ENCODE measurements at regions not wholly inside any gene's neighbourhood (a gene's known extent, or its start where the extent isn't known, plus 50 kb on each side); places are given as distances from the start of the nearest gene placed in this dataset.
A peak's percentile ranks its signal among the peaks of the same experiment; 100 is the strongest.

DNA sequence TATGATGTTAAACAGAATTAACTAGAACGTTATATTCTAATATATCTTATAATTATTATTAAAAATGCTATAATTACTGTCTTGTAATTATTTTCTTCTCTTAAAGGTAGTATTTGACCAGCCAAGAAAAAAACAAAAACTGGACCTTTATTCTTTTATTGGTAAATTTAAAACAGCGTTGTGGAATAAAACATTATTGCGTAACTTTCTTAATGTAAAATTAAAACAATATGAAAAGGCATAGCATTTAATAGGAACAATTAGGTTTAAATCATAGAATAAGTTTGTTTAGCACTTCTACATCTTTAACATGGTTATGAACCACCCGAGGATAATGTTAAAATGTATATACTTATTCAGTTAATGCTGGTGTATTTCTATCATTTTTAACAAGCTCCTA lies 574.5 kb upstream of the CDH18 start:
- DNase-seq (ENCODE audit: low read depth, low spot score), result no peak

DNA sequence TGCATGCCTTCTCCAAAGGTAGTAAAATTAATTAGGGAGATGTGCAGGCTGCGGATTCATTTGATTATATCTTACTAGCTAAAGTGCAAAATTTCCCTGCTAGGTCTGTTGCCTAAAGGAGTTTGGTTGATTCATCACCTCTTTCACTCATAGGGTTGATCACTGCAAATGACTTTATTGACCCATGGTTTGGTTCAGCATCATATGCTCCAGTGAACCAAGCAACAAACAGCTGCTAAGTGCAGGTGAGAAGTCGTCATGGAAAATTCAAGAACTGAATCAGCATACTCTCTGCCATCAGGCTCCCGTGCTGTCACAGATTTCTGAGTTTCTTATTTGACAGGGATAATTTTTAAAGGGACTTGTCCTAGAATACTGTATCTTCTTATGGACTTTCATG lies 571.8 kb upstream of the CDH18 start:
- no peak for DNase-seq (ENCODE audit: low read depth, low spot score)

DNA sequence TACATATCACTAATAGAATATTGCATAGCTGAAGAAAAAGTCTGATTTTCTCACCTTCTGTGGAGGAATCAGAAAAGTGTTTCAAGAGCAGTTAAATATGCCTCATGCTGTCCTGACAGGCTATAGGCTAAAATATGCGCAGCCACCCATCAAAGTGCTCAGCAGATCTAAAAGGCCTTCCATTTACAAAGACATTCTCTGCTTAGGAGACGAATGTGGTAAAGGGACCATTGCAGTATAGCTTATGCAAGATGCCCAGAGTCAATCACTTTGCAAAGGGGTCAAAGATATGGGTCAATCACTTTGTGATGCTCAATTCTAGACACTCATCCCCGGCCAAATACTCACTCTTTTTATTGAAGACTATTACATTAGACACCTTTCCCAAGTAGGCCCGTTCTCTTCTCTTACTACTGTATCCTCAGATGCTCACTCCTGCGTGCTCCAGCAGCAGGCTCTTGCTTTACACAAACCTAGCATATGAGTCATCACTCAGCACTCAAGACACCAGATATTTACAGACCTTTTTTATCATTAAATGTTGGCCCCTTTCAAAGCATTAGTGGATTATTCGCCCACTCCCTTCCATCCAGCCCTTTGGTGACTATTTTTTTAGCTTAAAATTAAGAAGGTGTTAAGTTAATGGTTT lies 568.2 kb upstream of the CDH18 start:
- no peak for DNase-seq (ENCODE audit: low read depth, low spot score)

DNA sequence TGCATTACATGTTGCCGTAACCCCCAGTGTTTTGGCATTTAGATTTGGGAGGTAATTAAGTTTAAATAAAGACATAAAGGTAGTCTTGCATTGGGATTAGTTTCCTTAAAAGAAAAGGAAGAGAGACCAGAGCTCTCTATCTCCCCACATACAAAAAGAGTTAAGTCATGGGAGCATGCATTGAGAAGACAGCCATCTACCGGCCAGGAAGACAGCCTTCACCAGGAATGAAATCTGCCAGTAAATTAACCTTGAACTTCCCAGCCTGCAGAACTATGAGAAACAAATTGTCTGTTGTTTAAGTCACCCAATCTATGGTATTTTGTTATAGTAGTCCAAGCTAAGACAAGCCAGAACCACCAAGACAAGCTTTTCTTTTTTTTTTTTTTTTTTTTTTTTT lies 567.0 kb upstream of the CDH18 start:
- DNase-seq (ENCODE audit: low read depth, low spot score), result peak; percentile 1

- DNase-seq (ENCODE audit: low read depth, low spot score), result no peak
Measured at GRCh38 chr5:20554001-20554400, 566.0 kb upstream of the CDH18 start.

GRCh38 chr5:20537911-20538703 lies 550.1 kb upstream of the CDH18 start:
- DNase-seq (ENCODE audit: low read depth, low spot score), result no peak

DNA sequence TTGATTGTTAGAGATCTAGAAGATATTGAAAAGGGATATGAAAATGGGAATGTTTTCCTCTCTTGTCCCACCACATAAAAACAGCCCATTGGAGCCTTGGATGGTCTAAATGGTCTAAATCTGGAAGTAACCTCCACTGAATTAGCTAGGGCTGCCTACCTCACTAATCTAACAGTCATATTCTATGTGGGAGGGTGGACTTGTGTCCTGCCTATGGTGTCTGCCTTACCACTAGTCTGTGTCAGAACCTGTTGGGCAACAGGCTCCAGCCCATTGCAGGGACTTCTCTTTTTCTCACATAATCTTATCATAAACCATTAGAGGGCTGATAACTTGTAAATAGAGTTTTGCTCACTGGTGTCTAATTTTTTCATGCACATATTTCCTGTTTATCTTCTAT lies 548.8 kb upstream of the CDH18 start:
- DNase-seq (ENCODE audit: low read depth, low spot score), result no peak

DNA sequence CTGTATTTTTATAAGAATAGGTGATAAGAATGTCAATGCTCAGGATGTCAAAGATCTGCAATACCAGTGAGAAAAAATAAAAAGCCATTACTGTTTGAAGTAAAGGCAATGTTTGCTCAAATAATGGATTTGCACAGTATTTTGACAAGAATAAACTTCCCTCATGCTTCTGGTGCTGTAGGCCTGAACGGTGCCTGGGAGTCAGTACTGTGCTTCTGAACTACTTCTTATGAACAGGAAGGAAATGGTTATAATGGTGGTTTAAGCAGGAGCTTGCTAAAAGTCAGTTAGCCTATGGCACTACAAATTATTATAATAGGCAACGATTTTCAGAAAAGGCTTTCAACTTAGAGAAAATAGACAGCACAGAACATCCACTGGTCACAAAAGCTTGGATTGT lies 548.3 kb upstream of the CDH18 start:
- DNase-seq (ENCODE audit: low read depth, low spot score), result no peak

DNA sequence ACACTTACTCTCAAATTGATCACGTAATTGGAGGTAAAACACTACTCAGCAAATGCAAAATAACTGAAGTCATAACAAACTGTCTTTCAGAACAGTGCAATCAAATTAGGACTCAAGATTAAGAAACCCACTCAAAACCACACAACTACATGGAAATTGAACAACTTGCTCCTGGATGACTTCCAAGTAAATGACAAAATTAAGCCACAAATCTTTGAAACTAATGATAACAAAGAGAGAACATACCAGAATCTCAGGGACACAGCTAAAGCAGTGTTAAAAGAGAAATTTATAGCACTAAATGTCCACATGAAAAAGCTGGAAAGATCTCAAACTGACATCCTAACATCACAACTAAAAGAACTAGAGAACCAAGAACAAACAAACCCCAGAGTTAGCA lies 540.5 kb upstream of the CDH18 start:
- DNase-seq (ENCODE audit: low read depth, low spot score), result no peak

GRCh38 chr5:20524991-20525529 lies 537.1 kb upstream of the CDH18 start:
- DNase-seq (ENCODE audit: low read depth, low spot score), result no peak

GRCh38 chr5:20522905-20523482 lies 535.0 kb upstream of the CDH18 start:
- no peak for DNase-seq (ENCODE audit: low read depth, low spot score)

- no peak for DNase-seq (ENCODE audit: low read depth, low spot score)
Measured at GRCh38 chr5:20515606-20516005, 527.6 kb upstream of the CDH18 start.

DNA sequence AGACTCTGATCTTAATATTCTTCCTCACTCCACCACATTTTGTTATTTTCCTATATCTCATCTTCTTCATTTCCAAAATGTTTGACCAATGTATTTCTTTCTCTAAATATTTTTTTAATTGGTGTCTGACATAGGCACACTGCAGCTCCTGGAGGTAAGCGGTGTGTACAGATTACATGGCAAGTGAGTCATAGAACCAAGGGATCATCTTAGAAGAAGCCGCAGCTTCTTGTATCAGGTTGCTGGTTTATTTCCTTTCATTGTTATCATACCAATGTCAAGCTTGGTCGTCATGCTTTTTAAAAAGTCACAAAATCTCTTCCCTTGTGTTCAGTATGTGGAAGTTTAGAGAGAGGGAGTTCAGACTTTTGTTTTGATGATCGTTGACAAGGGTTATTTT lies 526.1 kb upstream of the CDH18 start:
- DNase-seq (ENCODE audit: low read depth, low spot score), result no peak

DNA sequence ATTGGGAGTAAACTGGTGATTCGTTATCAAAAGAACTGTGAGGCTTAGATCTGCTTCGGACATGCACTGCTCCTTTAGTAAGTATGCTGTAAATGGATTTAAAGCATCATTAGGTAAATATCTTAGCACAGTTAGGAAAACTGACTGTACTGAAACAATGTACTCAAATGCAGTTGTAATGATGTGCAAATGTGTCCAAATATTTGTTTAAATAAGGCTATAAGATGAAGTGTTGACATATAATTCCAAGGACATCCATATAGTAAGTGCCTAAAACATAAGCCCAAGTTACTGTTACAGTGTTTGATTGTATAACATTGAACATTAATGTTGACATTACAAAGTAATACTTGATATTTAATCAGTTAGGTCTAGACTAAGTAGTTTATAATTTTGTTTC lies 512.5 kb upstream of the CDH18 start:
- no peak for DNase-seq (ENCODE audit: low read depth, low spot score)

DNA sequence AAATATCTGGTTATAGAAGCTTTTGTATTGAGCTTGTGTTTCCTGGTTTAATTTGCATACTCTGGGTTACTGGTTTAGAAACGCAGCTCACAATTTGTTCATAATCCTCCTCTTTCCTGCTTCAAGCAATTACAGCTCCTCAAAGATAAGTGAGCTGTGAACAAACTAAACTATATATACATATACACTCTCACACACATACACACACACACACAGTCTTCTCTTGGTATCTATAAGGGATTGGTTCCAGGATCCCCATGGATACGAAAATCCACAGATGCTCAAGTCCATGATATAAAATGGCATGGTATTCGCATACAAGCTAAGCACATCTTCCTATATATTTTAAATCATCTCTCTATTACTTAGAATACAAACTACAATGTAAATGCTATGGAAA lies 510.9 kb upstream of the CDH18 start:
- no peak for DNase-seq (ENCODE audit: low read depth, low spot score)

GRCh38 chr5:20498102-20498501 lies 510.1 kb upstream of the CDH18 start:
- DNase-seq (ENCODE audit: low read depth, low spot score), result no peak

DNA sequence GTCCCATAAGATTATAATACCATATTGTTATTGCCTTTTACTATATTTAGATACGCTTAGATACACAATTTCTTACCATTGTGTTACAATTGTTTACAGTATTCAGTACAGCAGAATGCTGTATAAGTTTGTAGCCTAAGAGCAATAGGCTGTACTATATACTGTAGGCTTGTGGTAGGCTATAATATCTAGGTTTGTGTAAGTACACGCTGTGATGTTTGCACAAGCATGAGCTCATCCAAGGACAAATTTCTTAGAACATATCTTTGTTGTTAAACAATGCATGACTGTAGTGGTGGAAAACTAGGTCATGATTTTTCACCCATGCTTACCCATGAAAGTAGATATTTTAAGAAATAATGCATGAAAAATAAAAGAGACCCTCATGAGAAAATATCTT lies 509.4 kb upstream of the CDH18 start:
- DNase-seq (ENCODE audit: low read depth, low spot score), result no peak

- DNase-seq (ENCODE audit: low read depth, low spot score), result no peak
Measured at GRCh38 chr5:20494706-20495105, 506.7 kb upstream of the CDH18 start.

DNA sequence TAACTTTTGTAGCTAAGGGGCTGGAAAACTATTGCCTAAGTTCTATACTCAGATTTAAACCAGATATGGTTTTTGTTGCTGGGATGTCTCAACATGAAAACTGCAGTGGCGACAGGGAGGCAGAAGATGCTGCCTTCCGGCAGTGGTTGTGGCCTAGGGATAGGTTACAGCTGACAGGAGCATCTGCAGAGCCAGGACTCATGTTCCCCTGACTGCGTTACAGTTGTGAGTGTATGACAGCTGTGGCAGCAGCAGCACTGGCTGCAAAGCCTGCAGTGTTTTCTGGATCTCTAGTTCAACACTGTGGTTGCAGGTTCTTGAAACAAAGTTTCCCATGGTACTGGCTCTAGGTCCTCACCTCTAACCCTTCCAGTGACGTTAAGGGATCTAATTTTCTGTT lies 498.8 kb upstream of the CDH18 start:
- DNase-seq (ENCODE audit: low read depth, low spot score), result no peak

DNA sequence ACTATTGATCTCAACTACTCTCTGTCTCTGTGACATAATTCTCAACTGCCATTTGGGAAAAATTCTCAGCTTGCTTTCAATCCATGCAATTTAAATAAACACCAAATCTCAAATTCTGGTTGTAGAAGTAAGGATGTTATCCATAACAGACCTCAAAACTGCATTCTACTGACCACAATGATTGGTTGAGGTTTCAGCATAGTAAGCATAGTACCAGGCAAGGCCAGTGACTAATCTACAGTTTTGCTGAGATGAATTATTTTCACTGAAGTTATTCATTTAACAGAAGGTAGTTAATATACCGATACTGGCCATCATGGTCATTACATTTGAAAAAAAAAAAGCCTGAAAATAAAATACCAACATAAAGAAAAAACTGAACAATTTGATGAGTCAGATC lies 488.0 kb upstream of the CDH18 start:
- no peak for DNase-seq (ENCODE audit: low read depth, low spot score)

DNA sequence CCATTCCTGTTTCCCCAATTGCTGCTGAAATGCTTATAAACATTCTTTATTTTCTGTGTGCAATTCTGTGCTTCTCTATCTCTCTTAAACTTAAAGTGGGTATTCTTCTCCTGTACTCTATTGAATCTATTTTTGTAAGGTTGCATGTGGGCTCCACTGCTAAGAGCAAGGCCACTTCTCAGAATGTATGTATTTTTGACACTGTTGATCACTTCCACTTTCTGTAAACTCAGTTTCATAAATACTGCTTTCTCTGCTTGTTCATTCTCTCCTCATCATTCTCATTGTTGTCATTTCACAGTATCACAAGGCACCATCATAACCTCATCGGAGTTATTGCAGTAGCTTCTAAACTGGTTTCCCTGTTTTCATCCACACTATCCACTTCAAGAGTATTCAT lies 483.0 kb upstream of the CDH18 start:
- DNase-seq (ENCODE audit: low read depth, low spot score), result no peak

- no peak for DNase-seq (ENCODE audit: low read depth, low spot score)
Measured at GRCh38 chr5:20469792-20470191, 481.8 kb upstream of the CDH18 start.

GRCh38 chr5:20469390-20469789 lies 481.4 kb upstream of the CDH18 start:
- DNase-seq (ENCODE audit: low read depth, low spot score), result no peak

Data from ELF-1 (cell line).